ENCODE measurements at regions not wholly inside any gene's neighbourhood (a gene's known extent, or its start where the extent isn't known, plus 50 kb on each side); places are given as distances from the start of the nearest gene placed in this dataset.
"Not testable (repeated sequence)": the region's sequence is repeated elsewhere in the genome, so short reads cannot be mapped to it uniquely, and the experiment has no call there.

GRCh38 chr3:163185721-163186350, 1689.2 kb downstream of the OTOL1 start:
- no peak for DNase-seq (ENCODE audit: low spot score)

- DNase-seq (ENCODE audit: low spot score), result no peak
These were observed 1679.4 kb downstream of the OTOL1 start for GRCh38 chr3:163175970-163176369.

- DNase-seq (ENCODE audit: low spot score), result not testable (repeated sequence)
These were observed 1675.9 kb downstream of the OTOL1 start for GRCh38 chr3:163172513-163172912.

GRCh38 chr3:163166197-163166596, 1669.6 kb downstream of the OTOL1 start:
- DNase-seq (ENCODE audit: low spot score), result no peak

GRCh38 chr3:163159306-163159705, 1662.7 kb downstream of the OTOL1 start:
- no peak for DNase-seq (ENCODE audit: low spot score)

GRCh38 chr3:163139600-163139999, 1643.0 kb downstream of the OTOL1 start:
- DNase-seq (ENCODE audit: low spot score), result no peak

GRCh38 chr3:163138258-163138657, 1641.7 kb downstream of the OTOL1 start:
- DNase-seq (ENCODE audit: low spot score), result no peak

- DNase-seq (ENCODE audit: low spot score), result no peak
These were observed 1635.5 kb downstream of the OTOL1 start for GRCh38 chr3:163132111-163132510.

GRCh38 chr3:163129287-163129686, 1632.7 kb downstream of the OTOL1 start:
- no peak for DNase-seq (ENCODE audit: low spot score)

- DNase-seq (ENCODE audit: low spot score), result no peak
These were observed 1629.5 kb downstream of the OTOL1 start for GRCh38 chr3:163126115-163126514.

Measured in Ammon's horn (tissue), 1 donor.